Mucosa of gallbladder (tissue), 1 donor: ENCODE measurements at regions not wholly inside any gene's neighbourhood (a gene's known extent, or its start where the extent isn't known, plus 50 kb on each side); places are given as distances from the start of the nearest gene placed in this dataset.
A peak's percentile ranks its signal among the peaks of the same experiment; 100 is the strongest.
"Not testable (repeated sequence)": the region's sequence is repeated elsewhere in the genome, so short reads cannot be mapped to it uniquely, and the experiment has no call there.

Experiments used
- DNase-seq: peaks from one replicate; pipeline ENCODE4 v3.0.0-alpha.2; 2020; ENCODE audit warnings: low spot score
- donor health status: DM: no; HTN: no; CAD: no.

DNA sequence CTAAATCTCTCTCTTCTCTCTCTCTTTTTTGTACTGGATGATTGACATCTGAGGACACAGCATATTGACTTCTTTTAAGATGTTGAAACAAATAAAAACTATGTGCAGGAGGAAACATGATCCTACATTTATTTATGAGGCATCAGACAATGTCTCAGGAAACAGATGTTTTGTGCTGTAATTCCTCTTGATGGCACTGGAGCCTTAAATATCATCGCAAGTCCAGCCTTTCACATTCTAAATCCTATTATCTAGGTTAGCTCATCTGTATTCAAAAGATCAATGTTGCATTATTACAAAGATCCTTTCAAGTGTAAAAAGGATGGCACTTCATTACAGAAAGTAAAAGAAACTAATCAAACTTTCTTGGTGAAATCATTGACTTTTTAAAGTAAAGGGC lies 63.9 kb downstream of the MAT2B start:
- DNase-seq: no peak

- DNase-seq: peak; percentile 19
These were observed 66.3 kb downstream of the MAT2B start for GRCh38 chr5:163571744-163572143.

DNA sequence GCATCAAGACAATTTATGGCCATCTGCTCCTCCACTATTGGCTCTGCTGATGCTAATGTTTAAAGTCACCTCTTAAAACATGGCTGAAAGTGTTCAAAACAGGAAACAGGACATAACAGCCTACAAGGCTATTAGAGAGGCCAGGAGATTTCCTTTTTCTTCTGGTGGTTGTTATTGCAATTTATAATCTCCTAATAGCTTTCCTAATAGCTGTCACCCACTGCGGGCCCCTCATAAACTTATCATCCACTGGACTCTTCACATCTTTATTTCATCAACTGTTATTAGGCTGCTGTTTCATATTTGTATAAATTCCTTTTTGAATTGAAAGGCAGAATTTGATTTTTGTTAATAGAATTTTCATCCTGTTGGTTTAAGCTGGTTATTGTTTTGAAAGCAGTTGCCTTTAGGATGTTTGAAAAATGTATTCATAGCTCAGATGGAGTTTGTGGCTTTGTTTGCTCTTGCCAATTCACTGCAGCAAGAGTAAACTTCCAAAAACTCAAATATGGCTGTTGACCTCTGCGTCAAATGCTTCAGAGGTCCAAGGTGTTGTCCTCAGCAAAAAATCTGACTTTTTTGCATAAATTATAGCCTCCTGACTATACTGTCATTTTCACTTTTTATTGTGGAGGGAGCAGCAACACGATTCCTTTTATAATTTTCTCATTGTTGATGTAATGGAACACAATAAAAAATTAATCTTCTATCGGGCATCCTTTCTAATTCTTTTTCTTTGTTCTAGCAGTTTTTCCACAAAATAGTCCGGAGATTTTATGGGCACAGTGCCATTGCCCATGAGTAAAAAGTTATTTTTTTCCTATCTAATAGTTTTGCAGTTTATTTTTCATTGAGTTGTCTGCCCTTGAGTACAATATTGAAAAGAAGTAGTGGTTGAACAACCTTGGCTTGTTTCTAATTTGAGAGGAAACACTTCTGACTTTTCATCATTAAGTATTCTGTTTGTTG lies 69.3 kb downstream of the MAT2B start:
- DNase-seq: no peak

DNA sequence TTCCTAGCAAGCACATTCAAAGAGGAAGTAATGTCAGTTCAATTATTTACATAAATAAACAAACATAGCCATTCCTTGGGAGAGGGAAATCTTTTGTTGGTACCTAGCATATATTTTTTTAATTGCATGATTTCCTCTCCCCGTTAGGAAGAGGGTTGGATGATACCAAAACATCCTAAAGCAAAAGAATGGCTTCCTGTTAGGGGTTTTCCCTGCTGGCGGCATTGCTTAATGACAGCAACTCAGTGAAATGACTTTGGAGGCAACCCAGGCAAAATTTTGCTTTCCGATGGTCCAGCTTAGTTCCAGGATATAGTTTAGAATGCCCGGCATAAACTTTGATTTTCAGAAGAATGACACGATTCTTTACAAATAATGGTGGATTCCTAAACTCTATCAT lies 73.2 kb downstream of the MAT2B start:
- DNase-seq: no peak

DNA sequence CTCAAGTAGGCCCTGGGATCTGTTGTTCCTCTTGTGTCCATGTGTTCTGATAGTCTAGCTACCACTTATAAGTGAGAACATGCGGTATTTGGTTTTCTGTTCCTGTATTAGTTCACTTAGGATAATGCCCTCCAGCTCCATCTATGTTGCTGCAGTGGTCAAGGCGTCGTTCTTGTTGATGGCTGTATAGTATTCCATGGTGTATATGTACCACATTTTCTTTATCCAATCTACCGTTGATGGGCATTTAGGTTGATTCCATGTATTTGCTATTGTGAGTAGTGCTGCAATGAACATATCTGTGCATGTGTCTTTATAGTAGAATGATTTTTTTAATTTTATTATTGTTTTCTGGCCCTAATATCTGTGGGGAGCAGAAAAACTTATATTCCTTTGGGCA lies 74.3 kb downstream of the MAT2B start:
- DNase-seq: no peak

GRCh38 chr5:163580516-163580915 lies 75.1 kb downstream of the MAT2B start:
- no peak for DNase-seq

- not testable (repeated sequence) for DNase-seq
These were observed 78.2 kb downstream of the MAT2B start for GRCh38 chr5:163583491-163584153.

GRCh38 chr5:163585206-163585605 lies 79.8 kb downstream of the MAT2B start:
- no peak for DNase-seq

- DNase-seq: no peak
These were observed 81.1 kb downstream of the MAT2B start for GRCh38 chr5:163586531-163586956.

- DNase-seq: no peak
These were observed 89.5 kb downstream of the MAT2B start for GRCh38 chr5:163594951-163595350.

DNA sequence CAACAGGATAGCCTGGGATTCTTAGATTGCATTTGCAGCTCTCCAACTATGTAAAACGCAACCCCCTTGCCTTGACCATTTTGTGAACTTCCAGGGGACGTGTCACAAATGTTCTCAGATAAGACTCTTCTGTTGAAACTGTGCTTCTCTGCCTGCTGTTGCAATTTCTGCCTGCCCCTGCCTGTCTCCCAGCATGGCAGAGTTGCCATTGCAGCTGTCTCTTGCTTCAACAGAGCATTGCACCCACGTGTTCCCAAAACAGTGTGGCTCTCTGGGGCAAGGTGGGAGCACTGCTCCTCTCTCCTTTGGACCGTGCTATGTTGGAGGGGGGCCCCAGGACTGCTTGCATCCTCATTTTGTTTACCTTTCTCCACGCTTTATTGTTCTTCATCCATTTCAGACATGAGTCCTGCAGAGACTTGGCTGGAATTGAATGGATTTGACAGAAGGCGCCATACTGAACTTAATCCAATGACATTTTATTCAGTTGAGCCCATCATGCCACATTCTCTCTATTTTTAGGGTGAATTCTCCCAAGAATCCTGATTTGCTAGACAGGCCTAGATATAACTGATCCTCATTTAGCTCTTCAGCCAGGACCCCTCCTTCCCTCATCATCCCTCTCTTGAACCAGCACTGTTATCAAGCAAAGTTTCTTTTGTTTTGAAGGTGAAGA lies 90.7 kb downstream of the MAT2B start:
- DNase-seq: no peak

DNA sequence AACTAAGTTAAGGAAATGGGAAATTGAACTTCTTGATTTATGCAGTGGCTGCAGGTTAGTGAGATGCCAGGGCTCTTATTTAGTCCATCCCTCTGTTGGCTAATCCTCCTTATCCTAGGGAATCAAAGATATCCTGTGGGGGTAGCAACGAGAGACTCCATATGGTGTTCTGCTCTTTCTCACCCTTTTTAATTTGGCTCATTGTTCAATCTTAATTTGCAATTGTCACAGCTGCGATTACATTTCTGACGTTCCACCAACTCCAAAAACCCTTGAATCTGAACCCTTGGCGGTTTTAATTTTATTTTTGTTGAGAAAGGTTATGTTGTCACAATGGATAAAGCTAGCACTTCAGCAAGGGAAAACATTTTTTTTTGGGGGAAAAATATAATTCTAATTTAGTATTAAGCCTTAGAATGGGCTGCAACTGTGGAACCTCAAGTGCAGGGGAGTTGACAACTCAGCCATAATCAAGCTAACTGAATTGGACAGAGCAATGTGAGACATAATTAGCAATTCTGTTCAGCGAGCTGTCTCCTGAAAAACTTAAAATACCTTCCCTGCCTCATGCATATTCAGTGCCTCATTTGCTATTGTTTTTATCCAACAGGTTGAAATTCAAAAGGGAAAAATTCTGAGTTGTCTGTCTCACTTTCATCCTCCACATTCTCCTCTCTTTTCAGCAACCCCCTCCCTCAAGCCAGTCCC lies 91.3 kb downstream of the MAT2B start:
- DNase-seq: no peak

DNA sequence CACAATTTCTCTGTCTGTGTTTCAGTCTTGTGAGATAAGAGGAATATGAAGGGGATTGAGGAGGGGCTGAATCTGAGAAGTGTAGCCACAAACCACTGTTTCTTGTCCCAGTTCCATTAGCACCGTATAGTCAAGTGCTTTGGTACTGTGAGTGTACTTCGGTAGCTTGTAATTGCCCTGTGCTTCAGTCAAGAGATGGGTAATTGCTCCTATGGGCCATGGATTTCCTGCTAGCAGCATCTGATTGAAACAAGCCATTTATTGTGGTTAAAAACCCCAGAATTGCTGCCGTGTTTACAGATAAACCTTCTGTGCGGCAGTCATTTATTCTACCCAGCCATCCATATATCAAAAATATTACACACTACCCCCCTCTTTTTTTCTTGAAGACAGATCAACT lies 98.6 kb downstream of the MAT2B start:
- DNase-seq: no peak

DNA sequence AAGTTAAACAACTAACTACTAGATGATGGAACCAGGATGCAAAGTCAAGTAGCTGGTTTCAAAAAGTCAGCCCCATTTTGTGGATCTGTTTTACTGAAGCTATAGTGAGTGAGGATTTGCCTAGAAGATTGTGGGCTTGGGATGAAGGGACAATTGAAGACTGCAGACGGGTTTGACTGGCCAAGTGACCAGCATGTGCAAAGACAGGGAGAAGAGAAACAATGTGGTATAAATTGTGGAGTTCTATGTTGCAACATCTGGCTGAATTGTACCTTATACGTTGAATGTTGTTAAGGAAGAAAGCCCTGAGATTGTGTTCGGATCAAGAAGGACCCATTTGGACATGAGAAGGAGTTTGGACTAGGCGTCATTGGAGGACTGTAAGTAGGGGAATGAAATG lies 101.8 kb downstream of the MAT2B start:
- no peak for DNase-seq

DNA sequence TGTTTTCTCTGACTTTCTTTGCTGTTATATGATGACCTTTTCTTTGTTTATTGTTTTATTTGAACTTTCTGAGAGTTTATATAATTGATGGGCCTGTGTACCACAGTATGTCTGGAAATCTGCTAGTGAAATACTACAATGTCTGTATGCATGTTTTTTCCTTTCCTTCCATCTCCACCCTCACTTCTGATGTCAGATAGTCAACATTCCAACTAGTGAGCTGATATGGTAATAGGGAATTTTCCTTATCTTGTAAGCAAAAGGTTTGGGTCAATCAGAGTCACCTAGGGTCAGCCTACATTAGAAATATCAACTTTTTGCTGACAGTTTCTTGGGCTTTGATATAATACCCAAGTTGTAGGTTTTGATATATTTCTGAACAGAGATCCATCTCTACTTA lies 103.2 kb downstream of the MAT2B start:
- DNase-seq: no peak

- DNase-seq: no peak
These were observed 104.5 kb downstream of the MAT2B start for GRCh38 chr5:163609910-163610309.

DNA sequence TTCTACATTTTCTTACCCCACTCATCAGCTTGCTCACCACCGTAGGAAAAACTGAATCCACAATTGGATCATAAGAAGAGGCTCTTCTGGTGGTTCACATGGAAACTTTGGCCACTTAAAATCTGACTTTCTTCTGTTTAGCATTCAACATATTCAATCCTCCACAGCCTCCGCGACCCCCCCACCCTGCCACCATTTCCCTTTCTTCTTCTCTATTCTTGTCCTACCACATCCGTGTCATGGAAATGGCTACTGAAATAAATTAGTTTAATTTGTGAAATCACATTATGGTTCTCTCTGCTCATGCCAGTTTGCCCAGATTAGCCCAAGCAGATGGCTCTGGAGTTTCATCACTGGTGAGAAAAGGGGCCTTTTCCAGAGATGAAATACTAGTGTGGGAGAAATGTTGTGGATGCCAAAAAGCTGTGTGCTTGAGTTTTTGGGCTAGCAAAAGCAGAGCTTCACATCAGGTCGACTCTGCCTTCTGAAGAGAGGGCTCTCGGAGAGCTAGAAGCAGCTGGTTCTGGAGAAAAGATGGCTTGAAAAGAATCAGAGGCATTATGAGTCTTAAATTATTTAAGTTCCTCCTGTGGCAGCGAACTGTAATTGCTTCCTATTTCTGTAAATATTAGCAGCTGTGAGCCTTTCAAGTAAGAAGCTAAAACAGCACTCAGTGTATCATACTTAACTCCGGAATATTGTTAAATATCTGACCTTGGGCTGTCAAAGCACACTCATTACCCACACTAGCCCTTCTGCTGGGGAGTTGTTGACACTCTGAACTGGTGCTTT lies 107.1 kb downstream of the MAT2B start:
- no peak for DNase-seq

DNA sequence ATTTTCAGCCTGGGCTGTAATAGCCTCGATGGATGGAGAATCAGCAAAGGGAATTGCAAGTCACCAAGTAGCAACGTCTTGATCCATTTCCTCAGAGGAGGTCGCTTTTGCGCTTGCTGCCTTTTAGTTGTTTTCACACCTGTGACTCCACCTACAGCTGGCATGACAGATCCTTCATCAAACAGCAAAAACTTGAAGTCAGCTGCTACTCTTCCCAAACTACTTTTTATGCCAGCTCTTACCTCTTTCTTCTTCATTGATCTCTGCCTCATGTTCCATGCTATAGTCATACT lies 107.7 kb downstream of the MAT2B start:
- DNase-seq: no peak

DNA sequence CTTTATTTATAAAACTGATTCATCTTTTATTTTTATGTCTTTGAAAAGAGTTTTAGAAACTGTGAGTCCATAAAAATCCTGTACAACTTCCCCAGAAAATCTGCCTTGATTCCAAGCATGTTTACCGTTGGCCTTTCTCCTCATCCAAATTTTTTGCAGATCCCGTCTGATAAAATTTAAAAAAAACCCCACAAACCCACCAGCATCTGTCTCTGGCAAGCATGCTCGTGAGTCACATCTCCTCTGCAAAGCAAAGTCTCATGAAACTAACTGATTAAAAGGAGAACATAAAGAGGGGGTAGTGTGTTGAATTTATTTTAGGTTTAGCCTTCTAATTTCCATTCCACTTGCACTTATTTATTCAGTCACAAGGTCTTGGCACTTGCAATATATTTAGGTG lies 109.4 kb downstream of the MAT2B start:
- DNase-seq: no peak

DNA sequence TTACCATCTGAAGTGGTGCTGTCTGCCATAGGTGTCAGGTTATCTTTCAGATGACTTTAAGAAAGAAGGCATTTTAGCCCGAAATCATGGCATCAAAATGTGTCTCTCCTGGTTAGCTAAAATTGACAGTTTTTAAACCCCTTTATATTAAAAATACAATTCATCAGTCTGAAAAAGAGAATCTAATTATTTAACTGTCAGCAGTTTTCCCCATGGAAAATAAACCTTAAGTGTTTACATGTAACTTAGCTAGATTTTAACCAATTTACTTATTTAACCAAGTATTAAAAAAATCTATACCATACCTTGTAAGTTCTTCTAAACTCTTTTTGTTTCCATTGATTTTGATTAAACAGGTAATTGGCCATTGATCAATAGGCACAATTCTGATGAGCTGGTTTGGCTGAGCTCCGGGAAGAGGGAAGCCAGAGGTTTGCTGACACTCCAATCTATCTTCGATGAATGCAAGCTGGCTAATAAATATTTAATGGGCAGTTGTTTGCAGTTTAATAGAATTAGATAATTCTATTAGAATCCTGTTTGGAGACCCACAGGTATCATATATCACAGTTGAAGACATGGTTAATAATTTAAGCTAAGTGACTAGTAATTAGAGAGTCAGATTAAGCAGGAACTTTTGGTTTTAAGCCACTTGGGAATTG lies 114.0 kb downstream of the MAT2B start:
- DNase-seq: no peak

GRCh38 chr5:163619951-163620350 lies 114.5 kb downstream of the MAT2B start:
- no peak for DNase-seq
